WTC11 (cell line): ENCODE measurements at regions not wholly inside any gene's neighbourhood (a gene's known extent, or its start where the extent isn't known, plus 50 kb on each side); places are given as distances from the start of the nearest gene placed in this dataset.

ENCODE experiments used
- ATAC-seq: fragments of 200-7000 bp; cut with Tn5 transposase; 2 replicates; pipeline ENCODE4 v1.10.0; 2021; ENCODE audit warnings: mild to moderate bottlenecking, moderate library complexity
- CTCF ChIA-PET: fragments of 300-600 bp; sonication (Branson Sonifier 250); formaldehyde crosslinking; loops from one replicate; lab custom pipeline; 2021; ENCODE audit warnings: antibody characterized with exemption; lab: Charles Lee
- POLR2A ChIA-PET: fragments of 350-600 bp; sonication (Branson Sonifier 250); formaldehyde crosslinking; loops from one replicate; lab custom pipeline; 2021; ENCODE audit warnings: antibody characterized with exemption; lab: Charles Lee
- DNase-seq: peaks from one replicate; pipeline ENCODE4 v3.0.0; 2021; ENCODE audit warnings: low spot score
- H3K27ac Mint-ChIP-seq: 2 replicates; pipeline ENCODE4 v1.8.0; 2021; ENCODE audit warnings: mixed read lengths
- H3K27me3 Mint-ChIP-seq: 2 replicates; pipeline ENCODE4 v1.8.0; 2021; ENCODE audit warnings: low read depth, mild to moderate bottlenecking, moderate library complexity, mixed read lengths
- H3K36me3 Mint-ChIP-seq: 2 replicates; pipeline ENCODE4 v1.8.0; 2021; ENCODE audit warnings: mixed read lengths
- H3K4me1 Mint-ChIP-seq: 2 replicates; pipeline ENCODE4 v1.8.0; 2022; ENCODE audit warnings: mixed read lengths
- H3K4me3 Mint-ChIP-seq: 2 replicates; pipeline ENCODE4 v1.8.0; 2021; ENCODE audit warnings: mild to moderate bottlenecking, moderate library complexity, mixed read lengths
- H3K9me3 Mint-ChIP-seq: 2 replicates; pipeline ENCODE4 v1.8.0; 2021; ENCODE audit warnings: mixed read lengths
- AFF4 ChIP-seq: sonication (generic); formaldehyde crosslinking; IDR thresholded peaks from 2 replicates; pipeline ENCODE4 v1.8.1; 2023; ENCODE audit warnings: mild to moderate bottlenecking, missing genetic modification reagents, borderline replicate concordance
- CREB1 ChIP-seq: sonication (generic); formaldehyde crosslinking; IDR thresholded peaks from 2 replicates; pipeline ENCODE4 v1.8.0; 2023; ENCODE audit warnings: mild to moderate bottlenecking, missing genetic modification reagents
- CREM ChIP-seq: sonication (generic); formaldehyde crosslinking; IDR thresholded peaks from 2 replicates; pipeline ENCODE4 v1.8.1; 2022; ENCODE audit warnings: mild to moderate bottlenecking, missing genetic modification reagents, moderate library complexity
- EMX1 ChIP-seq: fragments of 250-450 bp; sonication (Bioruptor Pico); IDR thresholded peaks from 2 replicates; pipeline ENCODE4 v1.8.0; 2021; ENCODE audit warnings: mild to moderate bottlenecking
- HMGA2 ChIP-seq: fragments of 250-450 bp; sonication (Bioruptor Pico); IDR thresholded peaks from 2 replicates; pipeline ENCODE4 v1.4.0; 2021; ENCODE audit warnings: mild to moderate bottlenecking, moderate library complexity
- JUN ChIP-seq: sonication (generic); formaldehyde crosslinking; IDR thresholded peaks from 2 replicates; pipeline ENCODE4 v1.8.0; 2023; ENCODE audit warnings: mild to moderate bottlenecking, missing genetic modification reagents
- KAT7 ChIP-seq: sonication (generic); formaldehyde crosslinking; IDR thresholded peaks from 2 replicates; pipeline ENCODE4 v1.8.1; 2023; ENCODE audit warnings: missing genetic modification reagents, mild to moderate bottlenecking, borderline replicate concordance
- MYBL2 ChIP-seq: sonication (generic); formaldehyde crosslinking; IDR thresholded peaks from 2 replicates; pipeline ENCODE4 v1.8.1; 2023; ENCODE audit warnings: mild to moderate bottlenecking, moderate library complexity, missing genetic modification reagents
- NR1H2 ChIP-seq: sonication (generic); formaldehyde crosslinking; IDR thresholded peaks from 2 replicates; pipeline ENCODE4 v1.9.0; 2021; ENCODE audit warnings: mild to moderate bottlenecking, moderate library complexity, missing genetic modification reagents
- NR3C1 ChIP-seq: sonication (generic); formaldehyde crosslinking; conservative IDR thresholded peaks from 2 replicates; pipeline ENCODE4 v1.8.1; 2023; ENCODE audit warnings: low read depth, mild to moderate bottlenecking, missing genetic modification reagents
- OVOL2 ChIP-seq: fragments of 250-450 bp; sonication (Bioruptor Pico); IDR thresholded peaks from 2 replicates; pipeline ENCODE4 v1.9.0; 2021; ENCODE audit warnings: mild to moderate bottlenecking, borderline replicate concordance
- PRRX2 ChIP-seq: fragments of 250-450 bp; sonication (Bioruptor Pico); IDR thresholded peaks from 2 replicates; pipeline ENCODE4 v1.8.0; 2021; ENCODE audit warnings: mild to moderate bottlenecking
- SMAD3 ChIP-seq: sonication (generic); formaldehyde crosslinking; IDR thresholded peaks from 2 replicates; pipeline ENCODE4 v1.8.0; 2022; ENCODE audit warnings: missing genetic modification reagents, mild to moderate bottlenecking, borderline replicate concordance
- SOX15 ChIP-seq: fragments of 250-450 bp; sonication (Bioruptor Pico); IDR thresholded peaks from 2 replicates; pipeline ENCODE4 v1.9.0; 2021; ENCODE audit warnings: mild to moderate bottlenecking
- SP1 ChIP-seq: sonication (generic); formaldehyde crosslinking; conservative IDR thresholded peaks from 2 replicates; pipeline ENCODE4 v1.8.1; 2022; ENCODE audit warnings: missing genetic modification reagents
- TP53 ChIP-seq: sonication (generic); formaldehyde crosslinking; IDR thresholded peaks from 2 replicates; pipeline ENCODE4 v1.8.1; 2023; ENCODE audit warnings: mild to moderate bottlenecking, missing genetic modification reagents
- ZMAT4 ChIP-seq: fragments of 250-450 bp; sonication (Bioruptor Pico); IDR thresholded peaks from 2 replicates; pipeline ENCODE4 v1.9.0; 2021; ENCODE audit warnings: mild to moderate bottlenecking
- ZNF396 ChIP-seq: fragments of 250-450 bp; sonication (Bioruptor Pico); IDR thresholded peaks from 2 replicates; pipeline ENCODE4 v1.8.0; 2021; ENCODE audit warnings: mild to moderate bottlenecking, moderate library complexity, borderline replicate concordance
- ZNF671 ChIP-seq: fragments of 250-450 bp; sonication (Bioruptor Pico); IDR thresholded peaks from 2 replicates; pipeline ENCODE4 v1.8.0; 2021; ENCODE audit warnings: mild to moderate bottlenecking
- TF ChIP-seq, protein P1 (sequence below): sonication (generic); formaldehyde crosslinking; IDR thresholded peaks from 2 replicates; pipeline ENCODE4 v1.8.1; 2022; ENCODE audit warnings: mild to moderate bottlenecking, moderate library complexity, missing genetic modification reagents
- TF ChIP-seq, protein P2 (sequence below): sonication (generic); formaldehyde crosslinking; IDR thresholded peaks from 2 replicates; pipeline ENCODE4 v1.8.0; 2022; ENCODE audit warnings: mild to moderate bottlenecking, missing genetic modification reagents
- TF ChIP-seq, protein P3 (sequence below): fragments of 250-450 bp; sonication (Bioruptor Pico); IDR thresholded peaks from 2 replicates; pipeline ENCODE4 v1.8.0; 2021; ENCODE audit warnings: mild to moderate bottlenecking
- TF ChIP-seq, protein P4 (sequence below): fragments of 250-450 bp; sonication (Bioruptor Pico); IDR thresholded peaks from 2 replicates; pipeline ENCODE4 v1.9.0; 2021; ENCODE audit warnings: mild to moderate bottlenecking, borderline replicate concordance
- TF ChIP-seq, protein P5 (sequence below): sonication (generic); formaldehyde crosslinking; IDR thresholded peaks from 2 replicates; pipeline ENCODE4 v1.8.1; 2023; ENCODE audit warnings: mild to moderate bottlenecking, missing genetic modification reagents, moderate library complexity

DNA sequence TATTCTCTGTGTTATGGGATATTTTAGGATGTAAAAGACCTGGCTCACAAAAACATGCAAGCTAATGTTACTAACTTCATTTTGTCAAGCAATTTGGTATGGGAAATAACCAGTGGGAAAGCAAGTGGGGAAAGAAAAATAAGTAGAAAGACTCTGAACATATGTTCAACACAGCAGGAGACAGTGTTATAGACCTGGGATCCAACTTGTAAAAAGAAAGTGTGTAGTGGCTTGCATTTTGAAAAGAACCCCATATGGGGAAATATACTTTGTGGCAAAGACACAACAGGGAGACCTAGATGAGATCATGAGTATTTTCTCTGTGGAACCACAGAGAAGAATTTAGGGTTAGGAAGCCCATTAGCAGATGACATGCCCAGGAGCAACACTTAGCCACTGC is 212.7 kb upstream of the NRIP1 start:
- H3K4me1 Mint-ChIP-seq, result no peaks in the 10 kb centered on the region
- POLR2A ChIA-PET, result no interaction called here
- CTCF ChIA-PET, result no interaction called here
- peaks cover 9% of the 10 kb centered on the region; the same call in 1 of the 2 replicates for H3K9me3 Mint-ChIP-seq
- DNase-seq (no peak), ATAC-seq (no peak)
- no peak overlapping the region for H3K27ac Mint-ChIP-seq
- no peaks in the 10 kb centered on the region for H3K27me3 Mint-ChIP-seq
- H3K4me3 Mint-ChIP-seq, result no peak overlapping the region
- TF ChIP-seq ZNF671 (CRISPR knock-in tag), result no peak
- TF ChIP-seq ZMAT4 (CRISPR knock-in tag), result no peak
- TF ChIP-seq OVOL2, result no peak
- no peak for TF ChIP-seq SP1 (CRISPR knock-in tag)
- no peak for TF ChIP-seq CREM (CRISPR knock-in tag)
- TF ChIP-seq NR3C1 (CRISPR knock-in tag), result no peak
- no peak for TF ChIP-seq NR1H2 (CRISPR knock-in tag)
- TF ChIP-seq ZNF396 (CRISPR knock-in tag), result no peak
- TF ChIP-seq, protein P1, sequence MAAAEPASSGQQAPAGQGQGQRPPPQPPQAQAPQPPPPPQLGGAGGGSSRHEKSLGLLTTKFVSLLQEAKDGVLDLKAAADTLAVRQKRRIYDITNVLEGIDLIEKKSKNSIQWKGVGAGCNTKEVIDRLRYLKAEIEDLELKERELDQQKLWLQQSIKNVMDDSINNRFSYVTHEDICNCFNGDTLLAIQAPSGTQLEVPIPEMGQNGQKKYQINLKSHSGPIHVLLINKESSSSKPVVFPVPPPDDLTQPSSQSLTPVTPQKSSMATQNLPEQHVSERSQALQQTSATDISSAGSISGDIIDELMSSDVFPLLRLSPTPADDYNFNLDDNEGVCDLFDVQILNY (CRISPR knock-in tag), result no peak
- no peak for TF ChIP-seq KAT7 (CRISPR knock-in tag)
- TF ChIP-seq MYBL2 (CRISPR knock-in tag), result no peak
- no peak for TF ChIP-seq HMGA2 (CRISPR knock-in tag)
- TF ChIP-seq JUN (CRISPR knock-in tag), result no peak
- TF ChIP-seq, protein P2, sequence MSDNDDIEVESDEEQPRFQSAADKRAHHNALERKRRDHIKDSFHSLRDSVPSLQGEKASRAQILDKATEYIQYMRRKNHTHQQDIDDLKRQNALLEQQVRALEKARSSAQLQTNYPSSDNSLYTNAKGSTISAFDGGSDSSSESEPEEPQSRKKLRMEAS, result no peak
- TF ChIP-seq CREB1, result no peak
- TF ChIP-seq AFF4 (CRISPR knock-in tag), result no peak
- no peaks in the 10 kb centered on the region for H3K36me3 Mint-ChIP-seq

DNA sequence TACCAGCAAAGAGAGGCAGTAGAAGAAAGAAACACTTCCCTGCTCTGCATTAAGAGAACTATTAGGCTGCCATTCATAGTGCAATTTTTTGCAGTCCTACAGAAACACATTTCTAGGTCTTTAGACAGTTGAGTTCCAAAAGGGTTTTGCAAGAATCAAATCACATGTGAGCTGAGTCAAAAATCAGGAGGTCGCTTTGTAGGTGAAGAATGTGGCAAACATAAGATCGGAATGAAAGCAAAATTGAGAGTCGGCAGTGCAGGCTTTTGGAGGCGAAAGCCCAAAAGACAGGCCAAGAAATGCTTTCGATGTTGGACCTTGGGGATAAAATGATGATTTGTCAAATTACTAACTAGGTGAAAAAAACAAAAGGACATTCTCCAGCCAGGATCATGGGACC is 213.5 kb upstream of the NRIP1 start:
- H3K4me3 Mint-ChIP-seq, result no peak overlapping the region
- H3K4me1 Mint-ChIP-seq, result no peaks in the 10 kb centered on the region
- DNase-seq, result no peak
- ChIA-PET POLR2A (no interaction called here), CTCF (no interaction called here)
- no peaks in the 10 kb centered on the region for H3K27me3 Mint-ChIP-seq
- H3K27ac Mint-ChIP-seq, result no peak overlapping the region
- no peaks in the 10 kb centered on the region for H3K36me3 Mint-ChIP-seq
- H3K9me3 Mint-ChIP-seq, result peaks cover 9% of the 10 kb centered on the region; the same call in 1 of the 2 replicates
- no peak for ATAC-seq
- TF ChIP-seq PRRX2 (CRISPR knock-in tag) (no peak), EMX1 (CRISPR knock-in tag) (no peak), SMAD3 (CRISPR knock-in tag) (no peak), SOX15 (CRISPR knock-in tag) (no peak), MYBL2 (CRISPR knock-in tag) (no peak), TP53 (no peak)
- TF ChIP-seq, protein P3, sequence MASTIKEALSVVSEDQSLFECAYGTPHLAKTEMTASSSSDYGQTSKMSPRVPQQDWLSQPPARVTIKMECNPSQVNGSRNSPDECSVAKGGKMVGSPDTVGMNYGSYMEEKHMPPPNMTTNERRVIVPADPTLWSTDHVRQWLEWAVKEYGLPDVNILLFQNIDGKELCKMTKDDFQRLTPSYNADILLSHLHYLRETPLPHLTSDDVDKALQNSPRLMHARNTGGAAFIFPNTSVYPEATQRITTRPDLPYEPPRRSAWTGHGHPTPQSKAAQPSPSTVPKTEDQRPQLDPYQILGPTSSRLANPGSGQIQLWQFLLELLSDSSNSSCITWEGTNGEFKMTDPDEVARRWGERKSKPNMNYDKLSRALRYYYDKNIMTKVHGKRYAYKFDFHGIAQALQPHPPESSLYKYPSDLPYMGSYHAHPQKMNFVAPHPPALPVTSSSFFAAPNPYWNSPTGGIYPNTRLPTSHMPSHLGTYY (CRISPR knock-in tag), result no peak
- TF ChIP-seq, protein P4, sequence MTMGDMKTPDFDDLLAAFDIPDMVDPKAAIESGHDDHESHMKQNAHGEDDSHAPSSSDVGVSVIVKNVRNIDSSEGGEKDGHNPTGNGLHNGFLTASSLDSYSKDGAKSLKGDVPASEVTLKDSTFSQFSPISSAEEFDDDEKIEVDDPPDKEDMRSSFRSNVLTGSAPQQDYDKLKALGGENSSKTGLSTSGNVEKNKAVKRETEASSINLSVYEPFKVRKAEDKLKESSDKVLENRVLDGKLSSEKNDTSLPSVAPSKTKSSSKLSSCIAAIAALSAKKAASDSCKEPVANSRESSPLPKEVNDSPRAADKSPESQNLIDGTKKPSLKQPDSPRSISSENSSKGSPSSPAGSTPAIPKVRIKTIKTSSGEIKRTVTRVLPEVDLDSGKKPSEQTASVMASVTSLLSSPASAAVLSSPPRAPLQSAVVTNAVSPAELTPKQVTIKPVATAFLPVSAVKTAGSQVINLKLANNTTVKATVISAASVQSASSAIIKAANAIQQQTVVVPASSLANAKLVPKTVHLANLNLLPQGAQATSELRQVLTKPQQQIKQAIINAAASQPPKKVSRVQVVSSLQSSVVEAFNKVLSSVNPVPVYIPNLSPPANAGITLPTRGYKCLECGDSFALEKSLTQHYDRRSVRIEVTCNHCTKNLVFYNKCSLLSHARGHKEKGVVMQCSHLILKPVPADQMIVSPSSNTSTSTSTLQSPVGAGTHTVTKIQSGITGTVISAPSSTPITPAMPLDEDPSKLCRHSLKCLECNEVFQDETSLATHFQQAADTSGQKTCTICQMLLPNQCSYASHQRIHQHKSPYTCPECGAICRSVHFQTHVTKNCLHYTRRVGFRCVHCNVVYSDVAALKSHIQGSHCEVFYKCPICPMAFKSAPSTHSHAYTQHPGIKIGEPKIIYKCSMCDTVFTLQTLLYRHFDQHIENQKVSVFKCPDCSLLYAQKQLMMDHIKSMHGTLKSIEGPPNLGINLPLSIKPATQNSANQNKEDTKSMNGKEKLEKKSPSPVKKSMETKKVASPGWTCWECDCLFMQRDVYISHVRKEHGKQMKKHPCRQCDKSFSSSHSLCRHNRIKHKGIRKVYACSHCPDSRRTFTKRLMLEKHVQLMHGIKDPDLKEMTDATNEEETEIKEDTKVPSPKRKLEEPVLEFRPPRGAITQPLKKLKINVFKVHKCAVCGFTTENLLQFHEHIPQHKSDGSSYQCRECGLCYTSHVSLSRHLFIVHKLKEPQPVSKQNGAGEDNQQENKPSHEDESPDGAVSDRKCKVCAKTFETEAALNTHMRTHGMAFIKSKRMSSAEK (CRISPR knock-in tag), result no peak
- TF ChIP-seq, protein P5, sequence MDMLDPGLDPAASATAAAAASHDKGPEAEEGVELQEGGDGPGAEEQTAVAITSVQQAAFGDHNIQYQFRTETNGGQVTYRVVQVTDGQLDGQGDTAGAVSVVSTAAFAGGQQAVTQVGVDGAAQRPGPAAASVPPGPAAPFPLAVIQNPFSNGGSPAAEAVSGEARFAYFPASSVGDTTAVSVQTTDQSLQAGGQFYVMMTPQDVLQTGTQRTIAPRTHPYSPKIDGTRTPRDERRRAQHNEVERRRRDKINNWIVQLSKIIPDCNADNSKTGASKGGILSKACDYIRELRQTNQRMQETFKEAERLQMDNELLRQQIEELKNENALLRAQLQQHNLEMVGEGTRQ (CRISPR knock-in tag), result no peak
